IMR-90 (cell line): ENCODE measurements at regions not wholly inside any gene's neighbourhood (a gene's known extent, or its start where the extent isn't known, plus 50 kb on each side); places are given as distances from the start of the nearest gene placed in this dataset.

Experiments used
- ATAC-seq: fragments of 200-7000 bp; cut with Tn5 transposase; 2 replicates; pipeline ENCODE4 v1.9.1; 2020; ENCODE audit warnings: low read depth, mild to moderate bottlenecking, moderate library complexity
- BruUV-seq: library from RNA; stranded (reverse); fragments of 400-500 nt; replicated peaks from 2 replicates; lab custom pipeline; 2021; lab: Mats Ljungman, UMichigan
- CTCF ChIA-PET: fragments of 300-600 bp; formaldehyde crosslinking; extraction: SDS; loops from one replicate; lab custom pipeline; 2021; ENCODE audit warnings: antibody characterized with exemption; lab: Yijun Ruan, JAX
- POLR2A ChIA-PET: fragments of 300-600 bp; sonication (Branson Sonifier 250); formaldehyde crosslinking; loops from one replicate; lab custom pipeline; 2022; ENCODE audit warnings: antibody characterized with exemption; ENCODE audit not compliant: unreplicated experiment; lab: Charles Lee
- DNase-seq: peaks from one replicate; pipeline ENCODE4 v3.0.0; 2013
- H2AFZ ChIP-seq: replicated peaks from 2 replicates; pipeline ENCODE3; 2013; ENCODE audit warnings: low read length, mild to moderate bottlenecking; ENCODE audit not compliant: poor library complexity
- H2AK5ac ChIP-seq: 2 replicates; pipeline ENCODE4 v1.6.1; 2013; ENCODE audit warnings: low read depth, low read length, inconsistent platforms
- H2AK9ac ChIP-seq: replicated peaks from 2 replicates; pipeline ENCODE3; 2013; ENCODE audit warnings: mild to moderate bottlenecking, low read depth, low read length, moderate library complexity; ENCODE audit not compliant: poor library complexity
- H2BK120ac ChIP-seq: 2 replicates; pipeline ENCODE4 v1.6.1; 2013; ENCODE audit warnings: low read depth, low read length, inconsistent platforms
- H2BK15ac ChIP-seq: 3 replicates; pipeline ENCODE4 v1.6.1; 2013; ENCODE audit warnings: low read depth, low read length, inconsistent platforms
- H2BK20ac ChIP-seq: 2 replicates; pipeline ENCODE4 v1.6.1; 2013; ENCODE audit warnings: low read depth, mild to moderate bottlenecking, inconsistent platforms, low read length, moderate library complexity
- H2BK5ac ChIP-seq: 2 replicates; pipeline ENCODE4 v1.6.1; 2013; ENCODE audit warnings: mild to moderate bottlenecking, low read depth, low read length, inconsistent platforms; ENCODE audit not compliant: poor library complexity, severe bottlenecking
- H3K14ac ChIP-seq: replicated peaks from 2 replicates; pipeline ENCODE4 v1.6.1; 2013; ENCODE audit warnings: low read depth, low read length, inconsistent platforms
- H3K18ac ChIP-seq: 2 replicates; pipeline ENCODE4 v1.6.1; 2013; ENCODE audit warnings: low read depth, low read length, control low read depth
- H3K23ac ChIP-seq: 2 replicates; pipeline ENCODE4 v1.6.1; 2013; ENCODE audit warnings: low read depth, low read length, inconsistent platforms
- H3K27ac ChIP-seq: 2 replicates; pipeline ENCODE4 v1.5.1; 2013; ENCODE audit warnings: mild to moderate bottlenecking, control low read depth, low read length; ENCODE audit not compliant: insufficient read depth
- H3K27me3 ChIP-seq: 2 replicates; pipeline ENCODE4 v1.6.1; 2013; ENCODE audit warnings: low read length; ENCODE audit not compliant: control insufficient read depth, insufficient read depth
- H3K36me3 ChIP-seq: 2 replicates; pipeline ENCODE4 v1.6.1; 2013; ENCODE audit warnings: low read length, mixed read lengths; ENCODE audit not compliant: control insufficient read depth, insufficient read depth
- H3K4ac ChIP-seq: 2 replicates; pipeline ENCODE4 v1.6.1; 2013; ENCODE audit warnings: low read depth, low read length, inconsistent platforms
- H3K4me1 ChIP-seq: 2 replicates; pipeline ENCODE4 v1.6.1; 2013; ENCODE audit warnings: low read length, mixed read lengths; ENCODE audit not compliant: control insufficient read depth, insufficient read depth
- H3K4me2 ChIP-seq: 2 replicates; pipeline ENCODE4 v1.6.1; 2013; ENCODE audit warnings: low read depth, mild to moderate bottlenecking, control low read depth, low read length, moderate library complexity
- H3K4me3 ChIP-seq: 2 replicates; pipeline ENCODE4 v1.5.1; 2013; ENCODE audit warnings: low read depth, mild to moderate bottlenecking, control low read depth, low read length, moderate library complexity; ENCODE audit not compliant: insufficient read depth
- H3K56ac ChIP-seq: 2 replicates; pipeline ENCODE4 v1.6.1; 2013; ENCODE audit warnings: low read length, inconsistent platforms; ENCODE audit not compliant: insufficient read depth; ENCODE audit errors: extremely low read depth
- H3K79me1 ChIP-seq, 2 experiments: 2 replicates each; pipeline ENCODE4 v1.6.1; 2013; ENCODE audit warnings: low read length in 2 of 2, inconsistent platforms in 1 of 2, low read depth in 1 of 2
- H3K9ac ChIP-seq: 2 replicates; pipeline ENCODE4 v1.6.1; 2013; ENCODE audit warnings: low read depth, low read length, control low read depth
- H3K9me1 ChIP-seq: 2 replicates; pipeline ENCODE4 v1.6.1; 2013; ENCODE audit warnings: low read length, inconsistent platforms; ENCODE audit not compliant: insufficient read depth
- H3K9me3 ChIP-seq: 2 replicates; pipeline ENCODE4 v1.6.1; 2013; ENCODE audit warnings: low read length; ENCODE audit not compliant: control insufficient read depth, insufficient read depth
- H4K20me1 ChIP-seq: 2 replicates; pipeline ENCODE4 v1.6.1; 2013; ENCODE audit warnings: low read length, inconsistent platforms; ENCODE audit not compliant: insufficient read depth
- H4K5ac ChIP-seq: 2 replicates; pipeline ENCODE4 v1.6.1; 2013; ENCODE audit warnings: mild to moderate bottlenecking, low read depth, low read length, control low read depth
- H4K8ac ChIP-seq, 2 experiments: 2 replicates each; pipeline ENCODE4 v1.6.1; 2013; ENCODE audit warnings: low read depth in 2 of 2, low read length in 2 of 2, control low read depth in 1 of 2, inconsistent platforms in 1 of 2
- H4K91ac ChIP-seq: 2 replicates; pipeline ENCODE4 v1.6.1; 2013; ENCODE audit warnings: low read depth, low read length, inconsistent platforms; ENCODE audit not compliant: insufficient read depth
- BHLHE40 ChIP-seq: fragments of 150-350 bp; IDR thresholded peaks from 2 replicates; pipeline ENCODE4 v1.6.1; 2016; ENCODE audit warnings: mild to moderate bottlenecking, low read depth, low read length
- CEBPB ChIP-seq: IDR thresholded peaks from 2 replicates; pipeline ENCODE4 v1.6.1; 2012; ENCODE audit warnings: low read depth, low read length, improper control_type of control experiment
- MAZ ChIP-seq: IDR thresholded peaks from 2 replicates; pipeline ENCODE4 v1.6.1; 2012; ENCODE audit warnings: low read depth, mild to moderate bottlenecking, low read length, improper control_type of control experiment, moderate library complexity, borderline replicate concordance
- MXI1 ChIP-seq: IDR thresholded peaks from 2 replicates; pipeline ENCODE4 v1.6.1; 2012; ENCODE audit warnings: low read depth, mild to moderate bottlenecking, low read length, moderate library complexity, borderline replicate concordance
- NFE2L2 ChIP-seq: fragments of 150-350 bp; IDR thresholded peaks from 2 replicates; pipeline ENCODE4 v1.6.1; 2016; ENCODE audit warnings: low read depth, mild to moderate bottlenecking, low read length
- RAD21 ChIP-seq: IDR thresholded peaks from 2 replicates; pipeline ENCODE4 v1.6.1; 2012; ENCODE audit warnings: low read length, improper control_type of control experiment
- SMC3 ChIP-seq: fragments of 150-350 bp; IDR thresholded peaks from 2 replicates; pipeline ENCODE4 v1.6.1; 2016; ENCODE audit warnings: low read depth, mild to moderate bottlenecking, antibody characterized with exemption, low read length, moderate library complexity
- USF2 ChIP-seq: fragments of 150-350 bp; IDR thresholded peaks from 2 replicates; pipeline ENCODE4 v1.6.1; 2017; ENCODE audit warnings: mild to moderate bottlenecking, antibody characterized with exemption, low read length, low read depth
- WGBS, 2 experiments: methylation state at CpG; one replicate each; pipeline versions ENCODE4 v1.1.5 to v1.1.7; 2013; ENCODE audit warnings: missing lambda C conversion rate in 2 of 2; ENCODE audit not compliant: insufficient read length in 1 of 2; ENCODE audit errors: extremely low coverage in 2 of 2; 5-methylcytosine and 5-hydroxymethylcytosine counted together
- dilution Hi-C: fragments of 300-500 bp; cut with HindIII; formaldehyde crosslinking; loops from one replicate; pipeline ENCODE4 v1.14.3; 2018; ENCODE audit warnings: low sequenced_read_pairs; ENCODE audit not compliant: unreplicated experiment
- in situ Hi-C: fragments of 300-500 bp; cut with MboI; formaldehyde crosslinking; loops from 3 replicates; pipeline ENCODE4 v1.14.3; 2019; ENCODE audit warnings: low sequenced_read_pairs, inconsistent platforms, mixed read lengths
- intact Hi-C: fragments of 100-400 bp; cut with micrococcal nuclease; formaldehyde crosslinking; loops from 2 replicates; pipeline ENCODE4 v1.10.0; 2022
- TF ChIP-seq, protein P1 (sequence below): fragments of 150-350 bp; IDR thresholded peaks from 2 replicates; pipeline ENCODE4 v1.6.1; 2016; ENCODE audit warnings: low read depth, mild to moderate bottlenecking, low read length, moderate library complexity, borderline replicate concordance
- TF ChIP-seq, protein P2 (sequence below): conservative IDR thresholded peaks from 2 replicates; pipeline ENCODE4 v1.5.1; 2012; ENCODE audit warnings: mild to moderate bottlenecking, low read depth, low read length, improper control_type of control experiment

DNA sequence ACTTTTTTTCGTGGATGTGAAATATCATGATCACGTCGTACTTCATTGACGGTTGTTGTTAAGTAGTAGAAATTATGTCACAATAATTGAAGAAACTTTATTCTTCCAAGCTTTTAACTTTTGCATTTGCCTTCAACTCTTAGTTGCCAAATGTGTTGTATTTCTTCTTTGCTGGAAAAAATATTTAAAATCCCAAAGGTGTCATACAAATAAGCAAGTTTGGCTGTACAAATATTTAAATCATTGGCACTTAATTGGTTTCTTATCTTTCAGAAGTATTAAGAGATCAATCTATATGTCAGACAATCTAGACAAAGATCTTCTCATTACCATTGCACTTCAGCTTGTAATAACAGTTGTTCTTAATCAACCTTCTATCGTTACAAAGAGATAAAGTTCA, 204.0 kb upstream of the HDAC4 start:
- no CpG with 5 or more reads among the region's 5 CpGs for WGBS, 2 experiments

More for the DNA sequence above, 204.0 kb upstream of the HDAC4 start:
- Histone ChIP-seq H3K4me2 (no peak overlapping the region), H4K8ac (no peak overlapping the region), H4K5ac (no peak overlapping the region), H3K14ac (no peak overlapping the region), H3K9ac (no peak overlapping the region), H3K4ac (no peak overlapping the region), H2AK9ac (no peak overlapping the region), H4K91ac (no peak overlapping the region), H2BK20ac (no peak overlapping the region), H3K27me3 (no peaks in the 10 kb centered on the region), H3K4me3 (no peak overlapping the region), H3K23ac (no peak overlapping the region), H2BK120ac (no peak overlapping the region), H2BK15ac (no peak overlapping the region), H3K79me1 (no peaks in the 10 kb centered on the region), H3K36me3 (no peaks in the 10 kb centered on the region), H4K20me1 (no peaks in the 10 kb centered on the region), H3K56ac (no peak overlapping the region), H2AK5ac (no peak overlapping the region), H3K9me1 (no peaks in the 10 kb centered on the region), H3K9me3 (peaks cover 35% of the 10 kb centered on the region), H3K4me1 (no peaks in the 10 kb centered on the region), H2BK5ac (no peak overlapping the region), H2AFZ (no peak overlapping the region), H3K18ac (no peak overlapping the region), H3K27ac (no peak overlapping the region)
- no peak for ATAC-seq
- no TSS peak for BruUV-seq
- intact Hi-C loops: no loop called here
- TF ChIP-seq, protein P1, sequence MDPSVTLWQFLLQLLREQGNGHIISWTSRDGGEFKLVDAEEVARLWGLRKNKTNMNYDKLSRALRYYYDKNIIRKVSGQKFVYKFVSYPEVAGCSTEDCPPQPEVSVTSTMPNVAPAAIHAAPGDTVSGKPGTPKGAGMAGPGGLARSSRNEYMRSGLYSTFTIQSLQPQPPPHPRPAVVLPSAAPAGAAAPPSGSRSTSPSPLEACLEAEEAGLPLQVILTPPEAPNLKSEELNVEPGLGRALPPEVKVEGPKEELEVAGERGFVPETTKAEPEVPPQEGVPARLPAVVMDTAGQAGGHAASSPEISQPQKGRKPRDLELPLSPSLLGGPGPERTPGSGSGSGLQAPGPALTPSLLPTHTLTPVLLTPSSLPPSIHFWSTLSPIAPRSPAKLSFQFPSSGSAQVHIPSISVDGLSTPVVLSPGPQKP: no peak
- TF ChIP-seq, protein P2, sequence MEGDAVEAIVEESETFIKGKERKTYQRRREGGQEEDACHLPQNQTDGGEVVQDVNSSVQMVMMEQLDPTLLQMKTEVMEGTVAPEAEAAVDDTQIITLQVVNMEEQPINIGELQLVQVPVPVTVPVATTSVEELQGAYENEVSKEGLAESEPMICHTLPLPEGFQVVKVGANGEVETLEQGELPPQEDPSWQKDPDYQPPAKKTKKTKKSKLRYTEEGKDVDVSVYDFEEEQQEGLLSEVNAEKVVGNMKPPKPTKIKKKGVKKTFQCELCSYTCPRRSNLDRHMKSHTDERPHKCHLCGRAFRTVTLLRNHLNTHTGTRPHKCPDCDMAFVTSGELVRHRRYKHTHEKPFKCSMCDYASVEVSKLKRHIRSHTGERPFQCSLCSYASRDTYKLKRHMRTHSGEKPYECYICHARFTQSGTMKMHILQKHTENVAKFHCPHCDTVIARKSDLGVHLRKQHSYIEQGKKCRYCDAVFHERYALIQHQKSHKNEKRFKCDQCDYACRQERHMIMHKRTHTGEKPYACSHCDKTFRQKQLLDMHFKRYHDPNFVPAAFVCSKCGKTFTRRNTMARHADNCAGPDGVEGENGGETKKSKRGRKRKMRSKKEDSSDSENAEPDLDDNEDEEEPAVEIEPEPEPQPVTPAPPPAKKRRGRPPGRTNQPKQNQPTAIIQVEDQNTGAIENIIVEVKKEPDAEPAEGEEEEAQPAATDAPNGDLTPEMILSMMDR: no peak
- TF ChIP-seq MAZ (no peak), USF2 (no peak), NFE2L2 (no peak), CEBPB (no peak), MXI1 (no peak), BHLHE40 (no peak), RAD21 (no peak), SMC3 (no peak)
- in situ Hi-C loops: no loop called here
- ChIA-PET CTCF (no interaction called here), POLR2A (no interaction called here)
- dilution Hi-C loops: no loop called here
- DNase-seq: no peak
